ENCODE measurements at regions not wholly inside any gene's neighbourhood (a gene's known extent, or its start where the extent isn't known, plus 50 kb on each side); places are given as distances from the start of the nearest gene placed in this dataset.

- no peak for DNase-seq (ENCODE audit: low read depth)
Measured at GRCh38 chr10:61318429-61318828, 134.8 kb downstream of the TMEM26 start.

- no peak for DNase-seq (ENCODE audit: low read depth)
Measured at GRCh38 chr10:61317706-61318105, 135.5 kb downstream of the TMEM26 start.

GRCh38 chr10:61316676-61317265, 136.4 kb downstream of the TMEM26 start:
- DNase-seq (ENCODE audit: low read depth) = no peak

- DNase-seq (ENCODE audit: low read depth) = no peak
Measured at GRCh38 chr10:61314273-61314672, 138.9 kb downstream of the TMEM26 start.

- no peak for DNase-seq (ENCODE audit: low read depth)
Measured at GRCh38 chr10:61313460-61313859, 139.7 kb downstream of the TMEM26 start.

- no peak for DNase-seq (ENCODE audit: low read depth)
Measured at GRCh38 chr10:61304746-61305145, 148.4 kb downstream of the TMEM26 start.

GRCh38 chr10:61302124-61302523, 151.1 kb downstream of the TMEM26 start:
- DNase-seq (ENCODE audit: low read depth) = no peak

- no peak for DNase-seq (ENCODE audit: low read depth)
Measured at GRCh38 chr10:61301575-61301974, 151.6 kb downstream of the TMEM26 start.

GRCh38 chr10:61299841-61300240, 153.3 kb downstream of the TMEM26 start:
- DNase-seq (ENCODE audit: low read depth) = no peak

- no peak for DNase-seq (ENCODE audit: low read depth)
Measured at GRCh38 chr10:61299156-61299555, 154.0 kb downstream of the TMEM26 start.

GRCh38 chr10:61298194-61298593, 155.0 kb downstream of the TMEM26 start:
- no peak for DNase-seq (ENCODE audit: low read depth)

GRCh38 chr10:61296161-61296560, 157.0 kb downstream of the TMEM26 start:
- DNase-seq (ENCODE audit: low read depth) = no peak

- no peak for DNase-seq (ENCODE audit: low read depth)
Measured at GRCh38 chr10:61294131-61294530, 159.1 kb downstream of the TMEM26 start.

GRCh38 chr10:61289813-61290212, 163.4 kb downstream of the TMEM26 start:
- no peak for DNase-seq (ENCODE audit: low read depth)

- DNase-seq (ENCODE audit: low read depth) = no peak
Measured at GRCh38 chr10:61286686-61287085, 166.5 kb downstream of the TMEM26 start.

GRCh38 chr10:61285749-61286148, 167.4 kb downstream of the TMEM26 start:
- DNase-seq (ENCODE audit: low read depth) = peak; percentile 61

- peak; percentile 48 for DNase-seq (ENCODE audit: low read depth)
Measured at GRCh38 chr10:61284222-61284890, 168.8 kb downstream of the TMEM26 start.

- DNase-seq (ENCODE audit: low read depth) = peak; percentile 25
Measured at GRCh38 chr10:61283481-61284221, 169.5 kb downstream of the TMEM26 start.

GRCh38 chr10:61283066-61283465, 170.1 kb downstream of the TMEM26 start:
- no peak for DNase-seq (ENCODE audit: low read depth)

- peak; percentile 3 for DNase-seq (ENCODE audit: low read depth)
Measured at GRCh38 chr10:61280303-61280702, 172.9 kb downstream of the TMEM26 start.

- no peak for DNase-seq (ENCODE audit: low read depth)
Measured at GRCh38 chr10:61279400-61279799, 173.8 kb downstream of the TMEM26 start.

GRCh38 chr10:61278556-61278955, 174.6 kb downstream of the TMEM26 start:
- no peak for DNase-seq (ENCODE audit: low read depth)

GRCh38 chr10:61272781-61273180, 180.4 kb downstream of the TMEM26 start:
- DNase-seq (ENCODE audit: low read depth) = no peak
